ENCODE measurements at regions not wholly inside any gene's neighbourhood (a gene's known extent, or its start where the extent isn't known, plus 50 kb on each side); places are given as distances from the start of the nearest gene placed in this dataset.
A peak's percentile ranks its signal among the peaks of the same experiment; 100 is the strongest.

DNA sequence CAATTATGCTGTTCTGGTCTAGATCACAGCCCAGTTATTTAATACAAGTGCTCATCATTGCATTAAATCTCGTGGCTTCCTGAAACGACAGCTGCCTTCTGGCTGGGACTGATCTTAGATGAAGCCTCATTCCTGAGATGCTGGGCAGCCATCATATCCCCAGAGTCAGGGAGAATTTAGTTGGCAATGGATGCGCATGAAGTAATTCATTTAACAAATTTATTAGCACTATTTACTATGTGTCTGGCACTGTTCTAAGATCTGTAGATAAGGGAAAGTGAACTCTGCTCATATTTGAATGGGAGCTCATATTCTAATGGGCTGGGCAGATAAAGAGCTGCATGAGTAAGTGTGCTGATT is 244.7 kb downstream of the KCNS3 start:
- TF ChIP-seq, protein P1, sequence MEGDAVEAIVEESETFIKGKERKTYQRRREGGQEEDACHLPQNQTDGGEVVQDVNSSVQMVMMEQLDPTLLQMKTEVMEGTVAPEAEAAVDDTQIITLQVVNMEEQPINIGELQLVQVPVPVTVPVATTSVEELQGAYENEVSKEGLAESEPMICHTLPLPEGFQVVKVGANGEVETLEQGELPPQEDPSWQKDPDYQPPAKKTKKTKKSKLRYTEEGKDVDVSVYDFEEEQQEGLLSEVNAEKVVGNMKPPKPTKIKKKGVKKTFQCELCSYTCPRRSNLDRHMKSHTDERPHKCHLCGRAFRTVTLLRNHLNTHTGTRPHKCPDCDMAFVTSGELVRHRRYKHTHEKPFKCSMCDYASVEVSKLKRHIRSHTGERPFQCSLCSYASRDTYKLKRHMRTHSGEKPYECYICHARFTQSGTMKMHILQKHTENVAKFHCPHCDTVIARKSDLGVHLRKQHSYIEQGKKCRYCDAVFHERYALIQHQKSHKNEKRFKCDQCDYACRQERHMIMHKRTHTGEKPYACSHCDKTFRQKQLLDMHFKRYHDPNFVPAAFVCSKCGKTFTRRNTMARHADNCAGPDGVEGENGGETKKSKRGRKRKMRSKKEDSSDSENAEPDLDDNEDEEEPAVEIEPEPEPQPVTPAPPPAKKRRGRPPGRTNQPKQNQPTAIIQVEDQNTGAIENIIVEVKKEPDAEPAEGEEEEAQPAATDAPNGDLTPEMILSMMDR (IDR thresholded peaks at IDR 0.05; ENCODE audit: borderline replicate concordance, insufficient read depth, low read depth, low read length): no peak
- H3K4me3 ChIP-seq (ENCODE audit: low read depth, low read length): no peak overlapping the region

DNA sequence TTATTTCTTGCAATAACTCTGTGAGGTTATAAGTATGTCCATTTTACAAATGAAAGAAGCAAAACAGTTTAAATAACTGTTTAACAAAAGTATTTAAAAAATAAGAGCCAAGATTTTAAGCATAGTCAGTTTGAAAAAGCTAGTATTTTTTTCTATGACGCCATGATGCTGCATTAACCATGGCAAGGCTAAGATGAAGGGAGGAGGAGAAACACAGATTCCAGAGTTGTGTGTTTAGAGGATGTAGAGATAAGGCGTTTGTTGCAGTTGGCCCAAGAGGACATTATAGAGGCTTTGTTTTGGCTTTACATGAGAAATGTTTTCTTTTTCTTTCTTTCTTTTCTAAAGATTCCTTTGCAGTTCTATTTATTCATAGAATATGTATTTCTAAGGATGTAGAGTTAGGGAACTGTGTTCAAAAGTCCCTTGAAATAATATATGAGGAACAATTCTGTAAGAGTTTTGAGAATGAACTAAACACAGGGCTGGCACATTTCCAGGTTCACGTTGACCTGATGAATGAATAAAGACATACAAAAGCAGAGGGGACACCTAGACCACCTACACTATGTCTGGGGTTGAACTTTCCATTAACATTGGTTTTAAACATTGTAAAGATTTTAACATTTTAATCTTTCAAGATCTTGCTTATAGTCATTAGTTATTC is 244.2 kb downstream of the KCNS3 start:
- TF ChIP-seq, protein P1 (IDR thresholded peaks at IDR 0.05; ENCODE audit: borderline replicate concordance, insufficient read depth, low read depth, low read length): no peak
- H3K4me3 ChIP-seq (ENCODE audit: low read depth, low read length): no peak overlapping the region

DNA sequence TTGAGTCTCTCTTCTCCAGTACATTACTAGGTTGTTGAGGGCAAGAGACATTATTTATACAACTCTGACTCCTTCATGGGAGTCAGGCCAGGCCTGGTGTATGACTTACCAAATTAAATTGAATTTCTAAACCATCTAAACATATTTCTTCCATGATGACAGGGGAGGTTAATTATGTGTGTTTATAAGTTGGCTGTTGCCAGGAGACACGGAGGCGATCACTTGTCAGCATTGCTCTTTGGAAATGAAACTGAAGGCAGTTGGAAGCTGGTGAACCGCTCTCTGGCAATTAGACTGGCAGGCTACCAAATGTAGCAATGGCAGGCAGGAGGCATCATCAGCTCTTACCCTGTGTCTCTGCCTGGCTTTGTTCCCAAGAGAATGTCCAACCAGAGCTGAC is 241.4 kb downstream of the KCNS3 start:
- TF ChIP-seq, protein P1 (IDR thresholded peaks at IDR 0.05; ENCODE audit: borderline replicate concordance, insufficient read depth, low read depth, low read length): no peak
- no peak overlapping the region for H3K4me3 ChIP-seq (ENCODE audit: low read depth, low read length)

DNA sequence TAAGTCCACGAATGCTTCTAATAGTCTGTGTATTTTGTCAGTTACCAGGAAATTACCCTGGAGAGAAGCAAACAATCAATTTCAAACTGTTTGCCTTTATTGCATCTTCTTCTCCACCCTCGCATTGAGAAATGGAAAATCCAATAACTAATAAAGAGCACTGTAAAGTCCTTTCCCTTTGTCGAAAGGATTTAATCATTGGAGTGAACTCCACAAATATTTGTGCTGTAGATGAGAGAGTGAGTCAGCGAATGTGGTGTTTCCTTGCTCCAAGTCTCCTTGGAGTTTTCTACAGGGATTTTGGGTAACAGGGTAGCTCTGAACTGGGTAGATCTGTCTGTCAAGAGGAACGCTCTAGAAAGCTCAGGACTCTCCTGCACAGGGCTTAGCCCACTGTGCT is 240.2 kb downstream of the KCNS3 start:
- no peak overlapping the region for H3K4me3 ChIP-seq (ENCODE audit: low read depth, low read length)
- TF ChIP-seq, protein P1 (IDR thresholded peaks at IDR 0.05; ENCODE audit: borderline replicate concordance, insufficient read depth, low read depth, low read length): no peak

DNA sequence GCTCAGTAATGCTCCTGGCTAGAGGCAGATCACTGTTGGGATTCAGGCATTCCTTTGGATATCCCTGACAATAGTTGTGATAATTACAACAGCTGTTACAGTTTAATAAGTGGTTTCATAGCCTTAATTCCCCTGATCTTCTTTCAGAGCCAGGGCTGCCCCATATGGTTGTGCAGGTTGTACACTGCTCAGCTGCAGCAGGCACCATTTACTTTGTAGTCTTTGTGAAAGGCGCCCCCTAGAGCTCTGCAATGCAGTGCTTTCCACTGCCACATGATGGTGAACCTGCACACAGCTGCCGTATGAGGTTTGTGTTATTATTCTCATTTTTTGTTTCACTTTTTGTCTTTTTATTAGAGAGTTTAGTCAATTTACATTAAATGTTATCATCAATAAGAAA is 239.1 kb downstream of the KCNS3 start:
- TF ChIP-seq, protein P1 (IDR thresholded peaks at IDR 0.05; ENCODE audit: borderline replicate concordance, insufficient read depth, low read depth, low read length): peak; percentile 54; the same call in 1 of the 2 replicates
- no peak overlapping the region for H3K4me3 ChIP-seq (ENCODE audit: low read depth, low read length)

DNA sequence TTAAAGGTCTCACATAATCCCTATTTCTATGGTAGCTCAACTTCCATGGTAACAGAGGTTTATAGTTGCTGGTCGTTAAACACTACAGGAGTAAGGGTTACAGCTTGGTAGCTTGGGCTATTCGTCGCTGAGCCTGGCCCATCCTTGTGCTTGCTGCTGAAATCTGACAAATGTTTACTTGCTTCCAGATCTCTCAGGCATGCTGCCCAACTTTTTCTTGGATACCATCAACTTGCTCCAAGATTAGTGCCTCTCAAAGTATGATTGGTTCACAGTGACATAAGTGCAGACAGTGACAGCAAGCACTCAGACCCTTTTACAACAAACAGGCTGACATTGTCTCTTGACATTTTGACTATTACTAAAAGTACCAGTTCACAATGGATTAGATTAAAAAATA is 231.8 kb downstream of the KCNS3 start:
- no peak overlapping the region for H3K4me3 ChIP-seq (ENCODE audit: low read depth, low read length)

DNA sequence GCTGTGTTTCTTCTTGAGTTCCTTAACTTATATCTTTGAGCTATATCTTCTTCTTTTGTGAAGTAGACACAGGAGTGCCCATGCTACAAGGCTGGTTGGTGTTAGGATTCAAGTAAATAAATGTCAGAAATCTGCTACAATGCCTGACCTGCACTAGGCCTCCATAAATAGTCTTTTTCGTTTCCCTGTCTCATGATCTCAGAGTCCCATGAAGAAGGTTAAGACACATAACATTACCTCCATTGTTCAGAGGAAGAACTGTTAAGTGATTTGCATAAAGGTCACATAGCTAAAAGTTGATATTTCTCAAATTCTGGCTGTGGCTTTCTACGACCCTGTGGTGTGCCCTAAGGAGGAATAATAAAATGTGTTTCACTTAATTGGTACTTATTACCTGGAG is 228.4 kb downstream of the KCNS3 start:
- no peak overlapping the region for H3K4me3 ChIP-seq (ENCODE audit: low read depth, low read length)
- TF ChIP-seq, protein P1 (IDR thresholded peaks at IDR 0.05; ENCODE audit: borderline replicate concordance, insufficient read depth, low read depth, low read length): no peak

More for the DNA sequence above, 231.8 kb downstream of the KCNS3 start:
- TF ChIP-seq, protein P1 (IDR thresholded peaks at IDR 0.05; ENCODE audit: borderline replicate concordance, insufficient read depth, low read depth, low read length): no peak

Measured in GM12875 (cell line).